ENCODE measurements at regions not wholly inside any gene's neighbourhood (a gene's known extent, or its start where the extent isn't known, plus 50 kb on each side); places are given as distances from the start of the nearest gene placed in this dataset.

DNA sequence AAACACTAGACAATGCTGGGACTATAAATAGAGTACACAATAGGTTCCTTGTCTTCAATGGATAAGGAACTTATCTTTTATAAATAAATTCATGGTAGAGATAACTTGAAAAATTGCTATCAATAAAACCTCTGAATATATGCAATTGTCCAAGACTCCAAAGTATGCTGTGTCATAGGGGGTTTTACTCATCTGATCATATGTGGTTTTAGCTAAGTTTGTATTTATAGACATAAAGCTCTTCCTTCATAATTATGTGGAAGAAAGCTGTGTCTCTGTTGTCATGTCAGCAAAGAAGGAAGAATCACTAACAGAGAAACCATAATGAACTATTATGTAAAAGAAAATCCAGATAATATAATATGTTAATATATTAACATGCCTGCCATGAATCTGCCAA is 111.5 kb upstream of the ATXN7L3B start:
- no peak for TF ChIP-seq EZH2 (IDR thresholded peaks at IDR 0.05; ENCODE audit: borderline replicate concordance, insufficient read depth, low read depth, low read length, poor library complexity, severe bottlenecking)
- TF ChIP-seq, protein P1, sequence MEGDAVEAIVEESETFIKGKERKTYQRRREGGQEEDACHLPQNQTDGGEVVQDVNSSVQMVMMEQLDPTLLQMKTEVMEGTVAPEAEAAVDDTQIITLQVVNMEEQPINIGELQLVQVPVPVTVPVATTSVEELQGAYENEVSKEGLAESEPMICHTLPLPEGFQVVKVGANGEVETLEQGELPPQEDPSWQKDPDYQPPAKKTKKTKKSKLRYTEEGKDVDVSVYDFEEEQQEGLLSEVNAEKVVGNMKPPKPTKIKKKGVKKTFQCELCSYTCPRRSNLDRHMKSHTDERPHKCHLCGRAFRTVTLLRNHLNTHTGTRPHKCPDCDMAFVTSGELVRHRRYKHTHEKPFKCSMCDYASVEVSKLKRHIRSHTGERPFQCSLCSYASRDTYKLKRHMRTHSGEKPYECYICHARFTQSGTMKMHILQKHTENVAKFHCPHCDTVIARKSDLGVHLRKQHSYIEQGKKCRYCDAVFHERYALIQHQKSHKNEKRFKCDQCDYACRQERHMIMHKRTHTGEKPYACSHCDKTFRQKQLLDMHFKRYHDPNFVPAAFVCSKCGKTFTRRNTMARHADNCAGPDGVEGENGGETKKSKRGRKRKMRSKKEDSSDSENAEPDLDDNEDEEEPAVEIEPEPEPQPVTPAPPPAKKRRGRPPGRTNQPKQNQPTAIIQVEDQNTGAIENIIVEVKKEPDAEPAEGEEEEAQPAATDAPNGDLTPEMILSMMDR (IDR thresholded peaks at IDR 0.05): no peak

Data from B cell (primary cell).